GM21576 (cell line): ENCODE measurements at regions not wholly inside any gene's neighbourhood (a gene's known extent, or its start where the extent isn't known, plus 50 kb on each side); places are given as distances from the start of the nearest gene placed in this dataset.
"Not testable (repeated sequence)": the region's sequence is repeated elsewhere in the genome, so short reads cannot be mapped to it uniquely, and the experiment has no call there.

Experiments
- ATAC-seq: cut with Tn5 transposase; IDR thresholded peaks from one replicate; pipeline ENCODE4 v1.9.1; 2021; ENCODE audit warnings: mild to moderate bottlenecking, moderate library complexity; ENCODE audit not compliant: unreplicated experiment

DNA sequence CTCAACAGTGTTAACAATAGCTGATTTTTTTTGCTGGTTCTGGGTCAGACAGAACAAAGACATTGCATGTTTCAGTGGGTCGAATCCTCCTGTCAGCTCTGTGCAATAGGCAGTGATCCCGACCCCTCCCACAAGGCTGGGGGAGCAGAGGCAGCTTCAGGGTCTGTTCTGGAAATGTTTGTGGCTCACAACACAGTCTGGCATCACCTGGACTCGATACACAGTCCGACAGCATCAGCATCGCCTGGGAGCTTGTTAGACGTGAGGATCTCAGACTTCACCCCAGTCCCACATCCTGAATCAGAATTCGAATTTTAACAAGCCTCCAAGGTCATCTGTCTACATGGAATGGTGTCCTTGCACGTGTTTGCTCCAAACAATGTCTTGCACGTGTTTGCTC is 384.7 kb downstream of the IRX2 start:
- ATAC-seq = no peak

DNA sequence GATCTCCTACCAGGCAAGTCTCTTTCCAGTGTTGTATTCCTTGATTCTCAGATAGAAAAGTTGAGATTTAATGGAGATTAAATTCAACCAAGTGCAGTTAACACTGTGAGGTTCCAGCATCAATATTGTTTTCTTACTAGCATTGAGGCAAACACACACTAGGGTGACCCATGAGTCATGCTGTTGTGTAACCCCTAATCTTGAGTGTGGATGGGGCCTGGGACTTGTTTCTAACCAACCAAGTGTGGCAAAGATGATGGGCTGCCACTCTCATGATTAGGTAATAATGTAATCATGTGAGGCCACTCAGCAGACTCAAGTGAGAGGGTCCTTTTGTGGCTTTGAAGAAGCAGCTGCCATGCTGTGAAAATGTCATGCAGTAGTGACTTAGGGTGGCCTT is 394.2 kb downstream of the IRX2 start:
- no peak for ATAC-seq

DNA sequence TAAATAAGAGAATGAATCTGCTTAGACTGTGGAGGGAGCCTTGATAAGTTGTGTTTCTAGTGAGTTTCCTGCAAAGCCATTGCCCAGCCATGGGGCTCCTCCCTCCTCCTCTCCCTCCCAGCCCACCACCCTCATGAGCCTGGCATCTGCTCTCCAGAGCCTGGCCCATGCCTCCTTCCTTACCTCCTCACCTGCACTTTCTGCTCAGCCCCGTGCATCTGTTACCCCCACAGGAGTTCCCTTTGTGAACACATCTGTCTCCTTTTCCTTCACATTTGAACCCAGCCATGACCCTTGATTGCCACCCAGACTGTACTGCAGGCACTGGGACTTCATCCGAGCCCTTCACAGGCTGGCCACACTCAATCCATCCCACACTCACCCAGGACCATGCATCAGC is 395.6 kb downstream of the IRX2 start:
- ATAC-seq = no peak

DNA sequence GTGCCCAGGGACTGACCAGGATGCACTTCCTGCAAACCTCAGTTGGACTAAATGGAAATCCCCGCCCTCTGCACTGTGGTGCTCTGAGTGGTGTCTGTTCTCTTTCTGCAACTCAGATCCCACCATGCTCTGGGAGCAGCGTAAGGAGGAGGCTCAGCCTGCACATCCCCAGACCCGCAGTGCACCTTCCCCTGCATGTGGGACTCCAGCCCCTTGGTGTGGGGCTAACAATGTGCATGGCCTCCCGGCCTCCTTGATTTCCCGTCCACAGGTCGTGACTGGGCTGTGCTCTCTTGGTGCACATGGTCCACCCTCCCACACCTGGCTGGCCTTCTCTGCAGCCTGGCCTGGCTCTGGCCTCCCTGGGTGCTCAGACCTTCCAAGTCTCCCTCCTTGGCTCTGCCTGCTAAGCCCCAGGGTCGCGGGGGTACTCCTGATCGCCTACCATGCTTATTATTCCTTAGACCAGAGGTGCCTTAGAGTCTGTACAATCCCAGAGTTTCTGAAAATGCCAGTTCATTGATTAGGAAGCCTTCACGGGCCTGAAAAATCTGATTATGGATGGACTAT is 397.5 kb downstream of the IRX2 start:
- no peak for ATAC-seq

DNA sequence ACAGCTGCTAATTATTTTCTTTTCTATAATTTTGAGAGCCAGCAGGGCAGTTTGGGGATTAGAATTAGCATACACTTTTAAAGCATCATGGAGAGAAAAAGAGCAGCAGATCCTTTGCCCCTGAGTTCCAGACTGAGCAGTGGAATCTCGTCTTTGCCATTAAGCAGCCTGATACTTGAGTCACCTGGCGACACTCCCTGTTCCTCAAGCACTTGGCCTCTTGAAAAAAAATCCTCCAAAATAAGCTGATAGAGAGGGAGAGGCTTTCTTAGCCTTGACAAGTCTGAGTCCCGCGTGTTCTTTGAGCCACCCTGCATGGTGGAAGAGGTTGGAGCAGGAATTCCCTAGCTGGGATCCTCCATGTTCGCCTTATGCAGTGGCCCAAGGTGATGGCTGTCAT is 398.3 kb downstream of the IRX2 start:
- ATAC-seq = no peak

DNA sequence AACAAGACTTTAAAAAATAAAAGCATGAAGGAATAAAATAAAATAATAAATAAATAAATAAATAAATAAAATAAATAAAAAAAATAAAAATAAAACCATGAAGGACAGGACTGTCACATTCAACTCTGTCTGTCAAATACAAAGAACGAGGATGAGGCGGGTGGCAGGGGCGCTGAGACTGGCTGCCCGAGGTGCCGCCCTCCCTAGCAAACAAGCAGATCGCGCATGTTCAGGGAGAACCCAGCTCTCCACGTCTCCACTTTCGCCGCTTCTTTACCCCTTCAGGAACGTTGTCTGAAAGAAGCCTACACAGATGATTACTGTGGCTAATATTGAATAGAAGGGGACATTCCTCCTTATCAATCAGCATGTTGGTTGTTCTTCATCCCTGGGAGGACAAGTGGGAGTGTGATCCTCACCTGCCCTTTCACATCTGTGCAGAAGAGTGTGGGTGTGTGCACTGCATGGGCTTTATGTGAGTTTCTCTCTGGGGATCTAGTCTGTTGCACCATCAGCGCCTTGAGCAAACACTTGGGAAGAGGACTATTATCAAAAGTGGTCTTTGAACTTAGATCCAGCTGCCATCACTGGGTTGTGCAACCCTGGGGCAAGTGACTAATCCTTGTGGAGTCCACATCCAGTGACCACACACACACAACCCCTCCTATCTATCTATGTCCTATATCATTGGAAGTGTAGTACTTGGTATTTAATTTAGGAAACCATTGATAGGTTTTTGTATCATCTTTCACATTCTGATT is 399.2 kb downstream of the IRX2 start:
- no peak for ATAC-seq

DNA sequence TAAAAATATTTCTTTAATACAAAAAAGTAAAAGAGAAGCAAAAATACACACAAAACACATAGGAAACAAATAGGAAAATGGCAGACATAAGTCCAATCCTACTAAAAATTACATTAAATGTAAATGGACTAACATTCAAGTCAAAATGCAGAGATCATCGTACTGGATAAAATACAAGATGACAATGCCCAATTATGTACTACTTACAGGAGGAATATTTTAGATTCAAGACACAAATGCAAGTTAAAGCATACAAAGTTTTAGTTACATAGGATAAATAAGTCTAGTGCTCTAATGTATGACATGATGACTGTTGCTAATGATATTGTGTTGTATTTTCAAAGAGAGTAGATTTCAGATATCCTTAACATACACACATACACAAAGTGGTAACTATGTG is 401.7 kb downstream of the IRX2 start:
- ATAC-seq = not testable (repeated sequence)

DNA sequence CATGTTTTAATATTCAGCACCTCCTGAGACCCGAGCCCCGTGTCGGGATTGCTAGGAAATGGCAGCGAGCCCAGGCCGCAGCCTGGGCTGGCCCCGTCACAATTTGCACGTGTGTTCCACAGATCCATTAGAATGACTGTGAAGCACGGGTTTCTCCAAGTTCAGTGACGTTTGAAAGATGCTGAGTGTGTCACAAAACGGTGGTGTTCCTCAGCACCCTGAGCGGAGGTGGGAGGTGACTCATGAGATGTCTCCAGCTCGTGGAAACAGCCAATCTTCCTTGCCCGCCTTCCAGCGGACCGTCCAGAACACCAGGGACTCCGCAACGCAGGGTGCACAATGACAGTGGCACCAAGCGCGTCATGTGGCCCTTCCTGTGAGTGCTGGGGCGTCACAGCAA is 412.8 kb downstream of the IRX2 start:
- no peak for ATAC-seq

DNA sequence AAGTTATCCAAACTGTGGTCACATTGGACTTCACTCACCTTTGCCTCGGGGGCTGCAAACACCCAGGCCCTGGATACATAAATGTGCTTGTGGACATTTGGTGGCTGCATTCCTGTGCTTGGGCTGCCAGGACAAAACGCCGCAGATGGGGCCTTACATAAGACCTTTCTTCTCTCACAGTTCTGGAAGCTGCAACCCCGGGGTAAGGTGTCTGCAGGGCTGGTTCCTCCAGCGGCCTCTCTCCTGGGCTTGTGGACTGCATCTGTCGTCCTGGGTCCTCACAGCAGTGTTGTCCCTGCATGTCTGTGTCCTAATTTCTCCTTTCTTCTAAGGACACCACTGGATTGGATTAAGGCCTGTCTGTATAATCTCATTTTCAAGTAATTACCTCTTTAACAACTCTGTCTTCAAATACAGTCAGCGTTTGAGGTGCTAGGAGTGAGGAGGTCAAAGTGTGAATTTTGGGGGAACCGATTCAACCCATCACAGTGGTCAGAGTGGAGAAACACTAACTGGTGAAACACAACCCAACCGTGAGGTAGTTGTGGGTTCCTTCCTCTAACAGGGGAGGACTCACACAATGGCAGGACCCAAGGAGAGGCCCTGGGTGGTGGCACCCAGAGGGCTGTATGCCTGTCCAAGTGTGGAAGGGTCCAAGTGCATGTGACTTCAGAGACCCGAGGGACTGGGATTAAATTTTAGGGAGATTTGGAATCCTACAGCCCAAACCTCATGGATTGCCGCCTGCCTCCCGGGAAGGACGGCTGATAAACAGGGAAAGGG is 415.6 kb downstream of the IRX2 start:
- no peak for ATAC-seq

DNA sequence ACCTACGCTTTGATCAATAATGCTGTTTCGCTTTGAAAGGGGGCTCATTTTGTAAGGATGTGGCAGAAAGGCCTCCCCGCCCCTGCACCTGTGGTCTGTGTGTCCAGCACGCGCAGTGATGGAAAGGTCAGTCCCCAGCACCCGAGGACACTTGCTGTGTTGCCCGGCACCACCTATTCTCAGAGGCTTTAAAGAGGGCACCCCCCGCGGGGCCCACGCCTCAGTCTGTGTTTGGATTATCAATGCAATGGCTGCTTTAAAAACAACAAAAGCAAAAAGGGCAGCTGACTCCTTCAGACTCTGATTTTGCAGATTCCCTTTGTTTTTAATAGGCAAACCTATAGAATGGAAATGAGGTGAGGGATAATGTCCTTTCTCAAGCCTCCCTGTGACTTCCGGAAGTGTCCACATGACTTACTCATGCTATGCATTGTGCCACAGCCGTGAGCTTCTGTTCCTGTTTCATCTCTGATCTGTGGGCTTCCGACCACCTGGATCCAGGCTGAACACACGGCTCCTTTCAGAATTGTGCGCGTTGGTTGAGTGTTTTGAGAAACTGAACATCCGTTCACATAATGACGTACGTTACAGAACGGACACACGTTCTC is 416.2 kb downstream of the IRX2 start:
- no peak for ATAC-seq

DNA sequence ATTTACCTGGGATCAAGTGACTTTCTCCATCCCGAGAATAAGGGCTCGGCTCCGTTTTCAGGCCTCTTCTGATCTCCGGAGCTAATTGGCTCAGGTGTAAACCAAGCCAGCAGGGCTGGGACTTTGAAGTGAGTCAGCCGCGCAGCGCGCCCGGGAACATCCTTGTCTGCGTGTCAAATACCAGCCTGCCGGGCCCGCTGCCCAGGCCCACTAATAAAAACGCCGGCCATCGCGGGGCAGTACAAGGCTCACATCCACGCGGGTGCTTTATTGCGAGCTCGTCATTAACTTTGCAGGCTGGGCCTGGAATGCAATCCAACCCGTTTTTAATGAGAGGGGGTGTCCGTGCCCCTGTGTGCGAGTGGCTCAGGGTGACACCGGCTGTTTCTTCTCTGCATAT is 416.8 kb downstream of the IRX2 start:
- no peak for ATAC-seq

DNA sequence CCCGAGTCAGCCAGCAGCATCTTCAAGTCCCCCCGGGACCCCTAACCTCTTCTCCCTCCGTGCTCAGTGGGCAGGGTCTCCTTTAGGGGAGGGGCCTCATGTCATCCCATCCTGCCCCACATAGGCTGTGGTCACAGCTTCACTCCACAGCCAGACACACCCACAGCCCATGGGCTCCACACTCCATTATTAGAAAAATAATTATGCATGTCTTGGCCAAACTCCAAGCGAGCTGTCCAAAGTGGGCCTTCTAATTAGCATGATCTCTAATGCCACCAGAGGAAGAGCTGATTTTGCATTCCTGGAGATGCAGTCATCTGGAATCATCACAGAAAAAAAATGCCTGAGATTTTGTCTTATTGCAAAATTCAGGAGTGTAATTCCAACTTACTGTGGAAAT is 418.2 kb downstream of the IRX2 start:
- no peak for ATAC-seq

DNA sequence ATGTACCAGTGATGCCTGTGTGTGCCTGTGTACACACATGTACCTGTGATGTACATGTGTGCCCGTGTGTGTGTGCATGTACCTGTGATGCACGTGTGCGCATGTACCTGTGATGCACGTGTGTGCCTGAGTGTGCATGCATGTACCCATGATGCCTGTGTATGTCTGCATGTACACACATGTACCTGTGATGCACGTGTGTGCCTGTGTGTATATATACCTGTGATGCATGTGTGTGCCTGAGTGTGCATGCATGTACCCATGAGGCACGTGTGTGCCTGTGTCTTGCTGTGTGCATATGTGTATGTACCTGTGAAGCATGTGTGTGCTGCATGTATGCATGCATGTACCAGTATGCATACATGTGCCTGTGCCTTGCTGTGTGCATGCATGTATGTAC is 419.0 kb downstream of the IRX2 start:
- no peak for ATAC-seq

DNA sequence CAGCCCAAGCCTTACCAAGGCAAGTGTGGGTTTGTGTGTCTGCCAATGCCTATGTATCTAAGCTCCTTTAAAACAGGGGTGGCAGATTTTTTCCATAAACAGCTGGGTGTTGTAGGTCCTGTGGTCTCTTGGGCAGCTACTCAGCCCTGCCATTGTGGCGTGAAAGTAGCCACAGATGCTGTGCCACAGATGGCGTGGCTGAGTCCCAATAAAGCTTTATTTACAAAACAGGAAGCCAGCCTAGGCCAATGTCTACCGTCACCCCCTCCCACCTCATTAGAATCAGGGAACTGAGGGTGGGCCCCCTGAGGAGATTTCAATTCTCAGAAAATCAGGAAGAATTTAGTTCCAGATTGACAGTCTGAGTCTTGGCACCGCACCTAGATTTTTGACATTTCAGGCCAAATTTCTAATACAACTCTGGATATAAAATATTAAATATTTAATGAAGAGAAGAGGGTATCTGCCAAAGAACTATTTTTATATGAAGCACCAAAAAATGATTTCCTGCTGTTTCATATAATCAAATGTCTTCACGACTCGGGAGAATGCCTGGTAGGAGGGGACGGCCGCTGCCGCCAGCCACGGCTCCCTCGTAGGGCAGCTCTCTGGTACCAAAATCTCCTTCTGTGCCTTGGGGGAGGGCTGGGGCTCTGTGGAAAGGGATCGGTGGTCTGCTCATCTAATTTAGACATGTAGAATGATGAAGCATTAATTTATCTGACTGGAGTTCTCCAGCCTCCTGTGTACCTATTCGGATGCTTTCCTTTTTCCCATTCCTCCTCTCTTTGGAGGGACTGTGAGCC is 420.9 kb downstream of the IRX2 start:
- ATAC-seq = no peak

DNA sequence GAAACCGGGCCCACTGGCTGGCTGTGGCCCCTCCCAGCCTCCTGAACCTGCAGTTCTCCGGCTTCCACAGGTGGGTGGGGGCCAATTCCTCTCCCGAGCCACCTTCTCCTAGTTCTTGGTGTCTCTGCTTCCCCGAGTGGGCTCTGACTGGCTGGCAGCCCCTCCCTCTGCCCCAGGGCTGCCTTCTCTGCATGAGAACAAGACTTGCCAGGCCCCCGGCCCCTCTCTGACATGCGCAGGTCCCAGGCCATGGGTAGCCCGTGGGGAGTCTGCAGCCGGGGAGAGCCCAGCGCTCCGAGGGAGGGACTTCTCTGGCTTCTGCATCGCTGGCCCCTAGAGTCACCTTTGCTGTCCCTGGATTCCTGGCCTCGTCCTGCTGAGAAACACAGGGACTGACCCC is 421.7 kb downstream of the IRX2 start:
- ATAC-seq = no peak

DNA sequence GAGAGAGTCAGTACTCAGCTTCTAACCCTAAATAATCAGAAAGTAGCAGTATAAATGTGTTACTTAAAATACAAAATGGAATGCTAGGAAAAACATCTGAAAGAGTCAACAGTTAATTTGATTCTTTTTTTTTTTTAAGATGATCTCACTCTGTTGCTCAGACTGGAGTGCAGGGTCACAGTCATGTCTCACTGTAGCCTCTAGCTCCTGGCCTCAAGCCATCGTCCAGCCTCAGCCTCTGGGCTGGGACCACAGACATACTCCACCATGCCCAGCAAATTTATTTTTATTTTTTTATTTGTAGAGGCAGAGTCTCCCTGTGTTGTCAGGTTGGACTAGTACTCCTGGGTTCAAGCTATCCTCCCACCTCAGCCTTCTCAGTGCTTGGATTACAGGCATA is 424.9 kb downstream of the IRX2 start:
- ATAC-seq = no peak

DNA sequence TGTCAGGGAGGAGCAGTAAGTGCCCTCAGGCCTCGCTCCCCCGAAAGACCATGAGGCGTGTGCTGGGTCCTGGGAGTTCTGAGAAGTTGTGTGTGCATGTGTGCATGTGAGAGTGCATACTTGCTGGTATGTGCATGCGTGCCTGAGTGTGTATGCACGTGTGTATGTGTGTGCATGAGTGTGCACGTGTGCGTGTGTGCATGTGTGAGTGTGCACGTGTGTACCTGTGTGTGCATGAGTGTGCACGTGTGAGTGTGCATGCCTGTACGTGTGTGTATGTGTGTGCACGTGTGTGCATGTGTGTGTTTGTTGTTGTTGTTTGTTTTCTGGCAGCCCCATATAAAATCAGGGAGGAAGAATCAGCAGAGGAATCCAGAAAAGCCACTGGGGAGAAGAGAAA is 426.7 kb downstream of the IRX2 start:
- no peak for ATAC-seq

DNA sequence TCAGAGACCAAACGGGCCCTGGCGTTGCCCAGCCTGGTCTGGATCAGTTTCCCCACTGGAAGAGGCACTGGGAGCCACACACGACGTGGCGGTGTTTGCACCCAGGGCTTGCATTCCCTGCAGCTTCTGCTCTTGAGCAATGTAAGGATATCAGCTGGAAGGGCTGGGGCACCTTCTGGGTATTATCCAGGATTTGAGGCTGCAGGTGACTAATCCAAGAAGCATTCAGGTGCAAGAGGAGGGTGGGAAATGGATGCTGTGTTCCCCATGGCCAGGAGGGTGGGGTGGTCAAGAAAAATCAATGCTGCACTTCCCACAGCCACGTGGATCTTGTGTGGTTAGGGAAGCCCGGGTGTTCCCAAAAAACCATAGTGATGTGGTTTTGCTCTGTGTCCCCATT is 430.9 kb downstream of the IRX2 start:
- no peak for ATAC-seq

DNA sequence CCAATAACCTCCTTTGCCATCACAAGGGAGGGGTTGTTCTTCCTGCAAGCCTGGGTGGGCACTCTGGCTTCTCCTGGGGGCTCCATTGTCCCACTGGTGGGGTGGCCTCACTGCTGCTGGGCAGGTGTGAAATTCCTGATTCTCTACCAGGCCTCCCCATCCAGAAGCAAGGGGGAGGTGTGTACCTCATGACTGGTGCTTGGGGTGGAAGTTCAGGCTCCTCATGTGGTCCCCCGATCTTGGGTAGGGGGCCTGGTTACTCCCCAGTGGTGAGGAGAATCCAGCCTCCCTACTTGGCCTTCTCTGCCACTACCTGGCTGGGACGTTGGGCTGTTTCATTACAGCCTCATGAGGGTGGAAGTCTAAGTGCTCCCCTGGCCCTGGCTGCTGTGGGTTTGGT is 433.9 kb downstream of the IRX2 start:
- no peak for ATAC-seq

DNA sequence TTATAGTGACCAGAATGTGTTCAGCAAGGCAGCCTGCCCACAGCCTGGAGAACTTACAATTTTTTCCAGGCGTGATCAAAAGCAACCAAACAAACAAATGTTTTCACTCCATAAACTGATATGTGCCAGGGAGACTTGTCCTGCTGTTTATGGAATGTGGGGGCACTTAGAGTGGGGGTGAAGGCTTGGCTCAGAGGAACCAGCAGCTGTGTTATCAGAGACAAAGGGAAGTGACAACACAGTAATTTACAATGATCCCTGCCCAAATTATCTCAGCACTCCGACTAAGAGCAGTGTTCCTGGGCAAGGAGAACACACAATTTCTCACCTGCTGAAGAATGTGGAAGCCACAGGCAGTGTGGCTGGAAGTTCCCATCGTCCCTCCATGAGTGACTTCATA is 429.1 kb upstream of the IRX4 start:
- no peak for ATAC-seq

DNA sequence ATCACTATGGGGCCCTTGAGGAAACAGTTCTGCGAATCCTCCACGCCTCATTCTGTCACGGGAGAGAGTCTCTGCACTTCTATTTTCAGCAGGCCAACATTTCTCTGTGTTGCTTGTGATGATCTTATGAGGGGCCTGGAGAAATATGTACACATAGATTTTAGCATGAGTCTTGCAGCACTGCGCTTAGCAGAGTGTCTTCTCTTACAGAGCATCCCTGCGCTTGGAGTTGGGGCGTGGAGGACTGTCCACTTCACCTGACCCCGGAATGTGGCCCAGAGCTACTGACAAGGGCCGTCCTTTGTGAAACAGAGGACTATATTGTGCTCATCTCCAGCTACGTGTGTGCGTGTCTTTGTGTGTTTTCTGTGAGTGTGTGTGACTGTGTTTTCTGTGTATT is 428.2 kb upstream of the IRX4 start:
- no peak for ATAC-seq
